ENCODE measurements at regions not wholly inside any gene's neighbourhood (a gene's known extent, or its start where the extent isn't known, plus 50 kb on each side); places are given as distances from the start of the nearest gene placed in this dataset.
"Not testable (repeated sequence)": the region's sequence is repeated elsewhere in the genome, so short reads cannot be mapped to it uniquely, and the experiment has no call there.

DNA sequence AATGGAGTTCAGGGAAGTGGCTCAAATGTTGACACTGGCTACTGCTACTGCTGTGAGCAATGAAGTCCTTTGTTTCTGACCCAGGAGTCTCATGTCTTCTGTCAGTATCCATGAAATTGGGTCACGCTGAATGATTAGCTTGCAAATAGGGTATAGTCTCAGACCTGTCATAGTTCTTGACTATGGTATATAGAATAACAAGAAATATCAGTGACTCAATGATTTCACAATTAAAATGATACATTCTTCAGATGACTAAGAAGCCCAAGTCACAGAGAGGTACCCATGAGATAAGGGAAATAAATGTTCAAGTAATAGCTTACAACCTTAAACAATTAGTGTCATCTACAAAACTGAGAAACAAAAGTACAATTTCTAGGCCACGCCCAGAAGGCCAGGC lies 89.3 kb downstream of the LYZL2 start:
- no peak for ATAC-seq
- Histone ChIP-seq H3K27ac (no peak overlapping the region), H3K36me3 (no peaks in the 10 kb centered on the region), H3K4me1 (peaks cover 0 to 4% (median 0%) of the 10 kb centered on the region in 3 donors), H3K27me3 (no peaks in the 10 kb centered on the region), H3K9me3 (no peaks in the 10 kb centered on the region), H3K4me3 (no peak overlapping the region)
- WGBS, 2 donors (ENCODE audit: low coverage in 1 of 2), result 96 to 100% methylated on average over 1 to 2 of the region's 2 CpGs
- TF ChIP-seq, protein P1, sequence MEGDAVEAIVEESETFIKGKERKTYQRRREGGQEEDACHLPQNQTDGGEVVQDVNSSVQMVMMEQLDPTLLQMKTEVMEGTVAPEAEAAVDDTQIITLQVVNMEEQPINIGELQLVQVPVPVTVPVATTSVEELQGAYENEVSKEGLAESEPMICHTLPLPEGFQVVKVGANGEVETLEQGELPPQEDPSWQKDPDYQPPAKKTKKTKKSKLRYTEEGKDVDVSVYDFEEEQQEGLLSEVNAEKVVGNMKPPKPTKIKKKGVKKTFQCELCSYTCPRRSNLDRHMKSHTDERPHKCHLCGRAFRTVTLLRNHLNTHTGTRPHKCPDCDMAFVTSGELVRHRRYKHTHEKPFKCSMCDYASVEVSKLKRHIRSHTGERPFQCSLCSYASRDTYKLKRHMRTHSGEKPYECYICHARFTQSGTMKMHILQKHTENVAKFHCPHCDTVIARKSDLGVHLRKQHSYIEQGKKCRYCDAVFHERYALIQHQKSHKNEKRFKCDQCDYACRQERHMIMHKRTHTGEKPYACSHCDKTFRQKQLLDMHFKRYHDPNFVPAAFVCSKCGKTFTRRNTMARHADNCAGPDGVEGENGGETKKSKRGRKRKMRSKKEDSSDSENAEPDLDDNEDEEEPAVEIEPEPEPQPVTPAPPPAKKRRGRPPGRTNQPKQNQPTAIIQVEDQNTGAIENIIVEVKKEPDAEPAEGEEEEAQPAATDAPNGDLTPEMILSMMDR (IDR thresholded peaks at IDR 0.05), result no peak
- no peak for TF ChIP-seq POLR2A (IDR thresholded peaks at IDR 0.05)
- no peak for TF ChIP-seq POLR2AphosphoS5 (IDR thresholded peaks at IDR 0.05)
- TF ChIP-seq EP300 (IDR thresholded peaks at IDR 0.05), result no peak

DNA sequence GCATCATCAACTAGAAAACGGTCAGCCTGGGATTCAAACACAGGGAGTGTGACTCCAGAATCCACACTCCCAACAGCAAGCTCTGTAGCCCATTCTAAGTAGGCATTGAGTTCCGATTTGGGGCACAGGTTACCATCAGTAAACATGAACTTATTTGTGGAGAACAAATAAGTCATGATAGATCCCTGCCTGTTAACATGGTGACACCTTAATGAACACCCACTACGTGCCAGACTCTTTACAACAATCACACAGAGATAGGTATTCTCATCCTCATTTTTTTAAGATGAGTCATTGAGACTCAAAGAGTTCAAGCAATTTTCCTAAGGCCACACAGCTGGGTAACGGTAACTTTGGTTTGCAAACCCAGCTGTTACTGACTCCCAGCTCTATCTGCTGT lies 91.5 kb downstream of the LYZL2 start:
- no peaks in the 10 kb centered on the region for H3K27me3 ChIP-seq
- H3K4me1 ChIP-seq, result peaks cover 0 to 4% (median 4%) of the 10 kb centered on the region in 3 donors
- H3K27ac ChIP-seq, result peak overlapping the region in 3 of 4 donors; percentile 39 to 64 (median 40)
- H3K9me3 ChIP-seq, result no peaks in the 10 kb centered on the region
- no peak for TF ChIP-seq EP300 (IDR thresholded peaks at IDR 0.05)
- TF ChIP-seq, protein P1 (IDR thresholded peaks at IDR 0.05), result no peak
- TF ChIP-seq POLR2A (IDR thresholded peaks at IDR 0.05), result no peak
- no peak for TF ChIP-seq POLR2AphosphoS5 (IDR thresholded peaks at IDR 0.05)
- WGBS, 2 donors (ENCODE audit: low coverage in 1 of 2), result 46 to 47% methylated on average over 3 to 4 of the region's 4 CpGs
- H3K4me3 ChIP-seq, result no peak overlapping the region
- no peak for ATAC-seq
- no peaks in the 10 kb centered on the region for H3K36me3 ChIP-seq

- WGBS, 2 donors (ENCODE audit: low coverage in 1 of 2), result 13 to 45% methylated on average over 2 of the region's 2 CpGs
- no peak for ATAC-seq
- TF ChIP-seq EP300 (IDR thresholded peaks at IDR 0.05) (no peak), POLR2AphosphoS5 (IDR thresholded peaks at IDR 0.05) (no peak), POLR2A (IDR thresholded peaks at IDR 0.05) (no peak)
- TF ChIP-seq, protein P1 (IDR thresholded peaks at IDR 0.05), result no peak
- Histone ChIP-seq H3K27ac (peak overlapping the region in 3 of 4 donors; percentile 39 to 64 (median 40)), H3K9me3 (no peaks in the 10 kb centered on the region), H3K36me3 (no peaks in the 10 kb centered on the region), H3K4me3 (no peak overlapping the region), H3K4me1 (peaks cover 0 to 4% (median 4%) of the 10 kb centered on the region in 3 donors), H3K27me3 (no peaks in the 10 kb centered on the region)
These were observed 92.0 kb downstream of the LYZL2 start for GRCh38 chr10:30537586-30537985.

DNA sequence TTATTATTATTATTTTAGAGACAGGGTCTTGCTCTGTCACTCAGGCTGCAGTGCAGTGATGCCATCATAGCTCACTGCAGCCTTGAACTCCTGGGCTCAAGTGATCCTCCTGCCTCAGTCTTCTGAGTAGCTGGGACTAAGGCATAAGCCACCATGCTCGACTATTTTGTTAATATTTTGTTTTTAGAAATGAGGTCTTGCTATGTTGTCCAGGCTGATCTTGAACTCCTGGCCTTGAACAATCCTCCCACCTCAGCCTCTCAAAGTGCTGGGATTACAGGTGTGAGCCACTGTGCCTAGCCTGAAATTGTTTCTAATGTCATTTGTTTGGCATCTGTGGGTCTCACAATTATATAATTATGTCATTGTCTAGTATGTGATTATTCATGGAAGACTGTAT lies 92.4 kb downstream of the LYZL2 start:
- H3K9me3 ChIP-seq, H3K4me1 ChIP-seq, H3K4me3 ChIP-seq, H3K27me3 ChIP-seq, ATAC-seq, H3K36me3 ChIP-seq: not testable (repeated sequence)
- peak overlapping the region in 3 of 4 donors; percentile 35 to 60 (median 40) for H3K27ac ChIP-seq
- 55 to 67% methylated on average over 1 of the region's 1 CpG for WGBS, 2 donors (ENCODE audit: low coverage in 1 of 2)

DNA sequence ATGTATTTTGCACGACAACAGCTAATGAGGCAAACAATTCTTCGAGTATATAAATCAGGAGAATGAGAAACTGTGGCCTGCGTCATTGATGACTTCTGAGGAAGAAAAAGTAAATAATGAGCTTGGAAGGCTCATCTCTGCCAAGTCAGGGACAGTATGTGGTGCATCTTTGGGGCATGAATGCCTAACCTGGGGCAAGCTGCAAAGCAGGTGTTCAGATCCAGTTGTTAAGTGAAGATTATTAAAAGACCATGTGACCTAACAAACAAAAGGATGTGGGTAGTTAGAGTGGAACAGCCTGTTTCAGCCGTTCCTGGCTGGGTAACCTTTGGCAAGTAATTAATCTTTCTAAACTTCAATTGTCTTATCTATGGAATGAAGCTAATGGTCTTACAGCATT lies 93.0 kb downstream of the LYZL2 start:
- Histone ChIP-seq H3K27ac (peak overlapping the region in 1 of 4 donors; percentile 35), H3K4me1 (peaks cover 0 to 4% (median 4%) of the 10 kb centered on the region in 3 donors), H3K9me3 (no peaks in the 10 kb centered on the region), H3K4me3 (no peak overlapping the region), H3K27me3 (no peaks in the 10 kb centered on the region), H3K36me3 (no peaks in the 10 kb centered on the region)
- ATAC-seq, result no peak
- TF ChIP-seq, protein P1 (IDR thresholded peaks at IDR 0.05), result no peak
- no peak for TF ChIP-seq POLR2AphosphoS5 (IDR thresholded peaks at IDR 0.05)
- no peak for TF ChIP-seq EP300 (IDR thresholded peaks at IDR 0.05)
- no peak for TF ChIP-seq POLR2A (IDR thresholded peaks at IDR 0.05)
- WGBS, 2 donors (ENCODE audit: low coverage in 1 of 2), result 47 to 50% methylated on average over 4 of the region's 4 CpGs
